HepG2 (cell line): ENCODE measurements at regions not wholly inside any gene's neighbourhood (a gene's known extent, or its start where the extent isn't known, plus 50 kb on each side); places are given as distances from the start of the nearest gene placed in this dataset.
A peak's percentile ranks its signal among the peaks of the same experiment; 100 is the strongest.

Experiments used
- BORCS8-MEF2B ChIP-seq: sonication (generic); formaldehyde crosslinking; IDR thresholded peaks from 2 replicates; pipeline ENCODE4 v1.8.0; 2022; ENCODE audit warnings: mild to moderate bottlenecking, missing genetic modification reagents
- ELF3 ChIP-seq: IDR thresholded peaks from 2 replicates; pipeline ENCODE4 v1.6.1; 2016; ENCODE audit warnings: missing genetic modification reagents, missing compliant biosample characterization
- GTF3A ChIP-seq: sonication (generic); formaldehyde crosslinking; conservative IDR thresholded peaks from 2 replicates; pipeline ENCODE4 v1.4.0; 2020; ENCODE audit warnings: mild to moderate bottlenecking, missing genetic modification reagents
- NFE2L1 ChIP-seq: sonication (generic); formaldehyde crosslinking; IDR thresholded peaks from 2 replicates; pipeline ENCODE4 v1.4.0; 2020; ENCODE audit warnings: missing genetic modification reagents, mild to moderate bottlenecking, borderline replicate concordance
- NFE2L2 ChIP-seq: fragments of 150-350 bp; IDR thresholded peaks from 2 replicates; pipeline ENCODE4 v1.6.1; 2014; ENCODE audit warnings: low read length
- NR2F2 ChIP-seq: IDR thresholded peaks from 2 replicates; pipeline ENCODE4 v1.6.1; 2012; ENCODE audit warnings: low read depth, inconsistent platforms, borderline replicate concordance
- NRL ChIP-seq: sonication (generic); formaldehyde crosslinking; IDR thresholded peaks from 2 replicates; pipeline ENCODE4 v1.5.0; 2020; ENCODE audit warnings: missing genetic modification reagents, mild to moderate bottlenecking, moderate library complexity, borderline replicate concordance
- PLRG1 ChIP-seq: fragments of 450-650 bp; conservative IDR thresholded peaks from 2 replicates; pipeline ENCODE4 v1.6.1; 2016
- PRMT3 ChIP-seq: sonication (generic); formaldehyde crosslinking; IDR thresholded peaks from 2 replicates; pipeline ENCODE4 v1.8.1; 2022; ENCODE audit warnings: low read depth, mild to moderate bottlenecking, moderate library complexity, missing genetic modification reagents, borderline replicate concordance
- RFXAP ChIP-seq: sonication (generic); formaldehyde crosslinking; IDR thresholded peaks from 2 replicates; pipeline ENCODE4 v1.4.0; 2020; ENCODE audit warnings: missing genetic modification reagents, borderline replicate concordance
- SAFB2 ChIP-seq: sonication (generic); formaldehyde crosslinking; IDR thresholded peaks from 2 replicates; pipeline ENCODE4 v1.5.1; 2020; ENCODE audit warnings: missing genetic modification reagents, low read depth, mild to moderate bottlenecking, borderline replicate concordance
- SALL2 ChIP-seq: sonication (generic); formaldehyde crosslinking; IDR thresholded peaks from 2 replicates; pipeline ENCODE4 v1.8.1; 2023; ENCODE audit warnings: mild to moderate bottlenecking, missing genetic modification reagents, inconsistent platforms
- TCF7L2 ChIP-seq: IDR thresholded peaks from 2 replicates; pipeline ENCODE4 v1.6.1; 2011; ENCODE audit warnings: mild to moderate bottlenecking, low read depth, low read length, moderate library complexity
- TMF1 ChIP-seq: sonication (generic); formaldehyde crosslinking; IDR thresholded peaks from 2 replicates; pipeline ENCODE4 v1.8.1; 2022; ENCODE audit warnings: low read depth, missing genetic modification reagents
- ZFAT ChIP-seq: sonication (generic); formaldehyde crosslinking; conservative IDR thresholded peaks from 2 replicates; pipeline ENCODE4 v1.8.1; 2023; ENCODE audit warnings: missing genetic modification reagents, inconsistent platforms
- ZFP41 ChIP-seq: sonication (generic); formaldehyde crosslinking; IDR thresholded peaks from 2 replicates; pipeline ENCODE4 v1.4.0; 2020; ENCODE audit warnings: mild to moderate bottlenecking, missing genetic modification reagents, borderline replicate concordance
- ZNF235 ChIP-seq: sonication (generic); formaldehyde crosslinking; IDR thresholded peaks from 2 replicates; pipeline ENCODE4 v1.8.1; 2023; ENCODE audit warnings: mild to moderate bottlenecking, missing genetic modification reagents, borderline replicate concordance
- ZNF264 ChIP-seq: sonication (generic); formaldehyde crosslinking; IDR thresholded peaks from 2 replicates; pipeline ENCODE4 v1.4.0; 2020; ENCODE audit warnings: missing genetic modification reagents
- ZNF331 ChIP-seq: sonication (generic); formaldehyde crosslinking; IDR thresholded peaks from 2 replicates; pipeline ENCODE4 v1.4.0; 2020; ENCODE audit warnings: missing genetic modification reagents
- ZNF451 ChIP-seq: sonication (generic); formaldehyde crosslinking; IDR thresholded peaks from 2 replicates; pipeline ENCODE4 v1.5.0; 2020; ENCODE audit warnings: mild to moderate bottlenecking, missing genetic modification reagents
- ZNF605 ChIP-seq: sonication (generic); formaldehyde crosslinking; IDR thresholded peaks from 2 replicates; pipeline ENCODE4 v1.8.0; 2022; ENCODE audit warnings: mild to moderate bottlenecking, missing genetic modification reagents
- ZNF773 ChIP-seq: sonication (generic); formaldehyde crosslinking; IDR thresholded peaks from 2 replicates; pipeline ENCODE4 v1.4.0; 2020; ENCODE audit warnings: missing genetic modification reagents, borderline replicate concordance
- ZSCAN12 ChIP-seq: sonication (generic); formaldehyde crosslinking; IDR thresholded peaks from 2 replicates; pipeline ENCODE4 v1.9.0; 2021; ENCODE audit warnings: mild to moderate bottlenecking, missing genetic modification reagents
- TF ChIP-seq, protein P1 (sequence below): sonication (generic); formaldehyde crosslinking; IDR thresholded peaks from 2 replicates; pipeline ENCODE4 v1.8.0; 2022; ENCODE audit warnings: missing genetic modification reagents, low read depth, mild to moderate bottlenecking, borderline replicate concordance
- TF ChIP-seq, protein P2 (sequence below): IDR thresholded peaks from 2 replicates; pipeline ENCODE4 v1.6.1; 2016; ENCODE audit warnings: mild to moderate bottlenecking

DNA sequence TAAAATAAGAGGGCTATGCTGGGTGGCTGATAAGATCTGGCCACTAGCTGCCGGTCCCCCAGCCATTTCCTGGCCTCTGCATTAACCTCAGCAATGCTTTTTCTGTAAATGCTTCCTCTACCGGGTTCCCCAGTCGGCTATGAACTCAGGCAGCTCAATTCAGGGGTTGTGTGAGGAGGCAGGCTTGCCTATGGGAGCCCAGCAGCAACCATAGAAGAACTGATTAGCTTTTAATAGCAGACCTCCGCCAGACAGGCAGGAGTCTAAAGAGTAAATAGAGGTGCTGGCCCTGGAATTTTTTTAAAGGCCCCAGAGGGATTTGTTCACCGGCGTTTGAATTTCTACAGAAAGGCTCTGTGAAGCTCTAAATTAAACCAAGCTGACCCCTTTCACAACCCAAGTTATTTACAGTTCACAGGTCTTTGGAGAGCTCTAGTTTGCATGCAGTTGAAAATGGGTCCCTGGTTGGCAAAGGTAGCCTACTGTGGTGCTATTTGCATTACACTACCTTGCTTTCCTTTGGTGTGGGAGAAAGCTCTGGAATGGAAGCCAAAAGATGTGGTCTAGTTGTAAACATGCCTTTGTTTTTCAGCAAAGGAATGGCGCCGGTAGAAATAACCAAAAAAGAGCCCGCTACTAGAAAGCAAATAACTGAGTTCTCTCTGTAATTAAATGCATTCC, 289.7 kb upstream of the SEMA6A start (continued):
- TF ChIP-seq, protein P1, sequence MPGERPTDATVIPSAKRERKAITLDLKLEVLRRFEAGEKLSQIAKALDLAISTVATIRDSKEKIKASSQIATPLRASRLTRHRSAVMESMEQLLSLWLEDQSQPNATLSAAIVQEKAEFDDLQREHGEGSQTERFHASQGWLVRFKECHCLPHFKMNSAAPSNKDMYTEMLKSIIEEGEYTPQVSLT (CRISPR knock-in tag): no peak
- TF ChIP-seq, protein P2, sequence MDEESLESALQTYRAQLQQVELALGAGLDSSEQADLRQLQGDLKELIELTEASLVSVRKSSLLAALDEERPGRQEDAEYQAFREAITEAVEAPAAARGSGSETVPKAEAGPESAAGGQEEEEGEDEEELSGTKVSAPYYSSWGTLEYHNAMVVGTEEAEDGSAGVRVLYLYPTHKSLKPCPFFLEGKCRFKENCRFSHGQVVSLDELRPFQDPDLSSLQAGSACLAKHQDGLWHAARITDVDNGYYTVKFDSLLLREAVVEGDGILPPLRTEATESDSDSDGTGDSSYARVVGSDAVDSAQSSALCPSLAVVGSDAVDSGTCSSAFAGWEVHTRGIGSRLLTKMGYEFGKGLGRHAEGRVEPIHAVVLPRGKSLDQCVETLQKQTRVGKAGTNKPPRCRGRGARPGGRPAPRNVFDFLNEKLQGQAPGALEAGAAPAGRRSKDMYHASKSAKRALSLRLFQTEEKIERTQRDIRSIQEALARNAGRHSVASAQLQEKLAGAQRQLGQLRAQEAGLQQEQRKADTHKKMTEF (CRISPR knock-in tag): peak; percentile 75
- no peak for TF ChIP-seq ZFAT
- TF ChIP-seq NFE2L2: no peak
- TF ChIP-seq ZNF331: peak; percentile 28; the same call in 1 of the 2 replicates
- TF ChIP-seq ZNF773 (CRISPR knock-in tag): no peak
- TF ChIP-seq TMF1 (CRISPR knock-in tag): no peak
- no peak for TF ChIP-seq PLRG1
- no peak for TF ChIP-seq ZFP41 (CRISPR knock-in tag)
- peak; percentile 84 for TF ChIP-seq TCF7L2
- no peak for TF ChIP-seq SALL2
- TF ChIP-seq NFE2L1: no peak
- TF ChIP-seq GTF3A (CRISPR knock-in tag): no peak
- TF ChIP-seq NRL (CRISPR knock-in tag): no peak
- TF ChIP-seq PRMT3 (CRISPR knock-in tag): no peak
- TF ChIP-seq BORCS8-MEF2B: no peak
- TF ChIP-seq RFXAP (CRISPR knock-in tag): peak; percentile 19; the same call in 1 of the 2 replicates
- no peak for TF ChIP-seq ZNF264 (CRISPR knock-in tag)
- TF ChIP-seq ZNF605 (CRISPR knock-in tag): no peak
- TF ChIP-seq SAFB2: no peak; the same call in 1 of the 2 replicates
- TF ChIP-seq ZNF451 (CRISPR knock-in tag): no peak
- no peak for TF ChIP-seq ELF3 (CRISPR knock-in tag)
- TF ChIP-seq ZSCAN12: no peak
- no peak for TF ChIP-seq ZNF235 (CRISPR knock-in tag)
- TF ChIP-seq NR2F2: peak; percentile 91
